22Rv1 (cell line): ENCODE measurements at regions not wholly inside any gene's neighbourhood (a gene's known extent, or its start where the extent isn't known, plus 50 kb on each side); places are given as distances from the start of the nearest gene placed in this dataset.

ENCODE experiments used
- H3K27ac ChIP-seq: fragments of 450-650 bp; 2 replicates; pipeline ENCODE4 v1.5.1; 2017
- CTCF ChIP-seq: fragments of 450-650 bp; IDR thresholded peaks from 2 replicates; pipeline ENCODE4 v1.5.1; 2017; ENCODE audit warnings: mild to moderate bottlenecking
- ZFX ChIP-seq: fragments of 450-650 bp; IDR thresholded peaks from 2 replicates; pipeline ENCODE4 v1.6.1; 2017; ENCODE audit warnings: antibody characterized with exemption, borderline replicate concordance

GRCh38 chr6:169972736-169973135 is 221.3 kb downstream of the ERMARD start:
- H3K27ac ChIP-seq = no peak overlapping the region
- no peak for TF ChIP-seq CTCF
- TF ChIP-seq ZFX = no peak

GRCh38 chr6:169972101-169972651 is 220.8 kb downstream of the ERMARD start:
- no peak overlapping the region for H3K27ac ChIP-seq
- TF ChIP-seq ZFX = no peak
- no peak for TF ChIP-seq CTCF

DNA sequence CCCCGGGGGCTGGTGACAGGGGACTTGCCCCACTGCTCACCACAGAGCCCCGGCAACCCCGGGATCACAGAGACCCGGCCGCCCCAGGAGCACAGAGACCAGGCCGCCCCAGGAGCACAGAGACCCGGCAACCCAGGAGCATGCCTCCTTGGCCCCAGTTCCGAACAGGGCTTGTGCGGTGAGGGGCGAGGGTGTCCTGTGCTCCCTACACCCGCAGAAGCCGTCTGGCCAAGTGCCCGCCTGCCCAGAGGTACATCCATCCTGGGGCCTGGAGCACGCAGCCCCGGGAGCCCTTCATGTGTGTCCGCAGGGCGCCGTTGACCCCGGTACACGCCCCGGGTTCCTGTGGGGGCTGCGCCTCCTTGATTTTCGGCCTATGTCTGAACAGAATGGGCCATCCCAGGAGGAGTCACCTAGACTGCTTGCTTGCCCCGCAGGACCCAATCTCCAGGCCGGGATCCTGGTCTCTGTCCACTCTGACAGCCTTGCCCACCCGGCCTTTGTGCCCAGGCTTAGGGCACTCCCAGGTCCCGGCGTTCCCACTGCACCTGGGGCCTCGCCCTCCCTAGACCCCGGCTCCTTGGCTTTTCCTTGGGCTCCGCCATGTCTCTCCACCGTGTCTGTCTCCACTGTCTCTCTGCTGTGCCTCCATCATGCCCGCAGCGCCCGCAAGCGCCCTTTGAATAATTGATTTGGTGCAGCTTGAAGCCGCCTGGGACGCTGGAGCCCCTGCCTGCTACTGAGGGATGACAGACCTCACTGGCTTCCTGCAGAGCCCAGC is 219.8 kb downstream of the ERMARD start:
- no peak for TF ChIP-seq ZFX
- TF ChIP-seq CTCF = no peak
- H3K27ac ChIP-seq = no peak overlapping the region

- H3K27ac ChIP-seq = no peak overlapping the region
- TF ChIP-seq ZFX (no peak), CTCF (no peak)
Measured at GRCh38 chr6:169970306-169970988, 219.0 kb downstream of the ERMARD start.

DNA sequence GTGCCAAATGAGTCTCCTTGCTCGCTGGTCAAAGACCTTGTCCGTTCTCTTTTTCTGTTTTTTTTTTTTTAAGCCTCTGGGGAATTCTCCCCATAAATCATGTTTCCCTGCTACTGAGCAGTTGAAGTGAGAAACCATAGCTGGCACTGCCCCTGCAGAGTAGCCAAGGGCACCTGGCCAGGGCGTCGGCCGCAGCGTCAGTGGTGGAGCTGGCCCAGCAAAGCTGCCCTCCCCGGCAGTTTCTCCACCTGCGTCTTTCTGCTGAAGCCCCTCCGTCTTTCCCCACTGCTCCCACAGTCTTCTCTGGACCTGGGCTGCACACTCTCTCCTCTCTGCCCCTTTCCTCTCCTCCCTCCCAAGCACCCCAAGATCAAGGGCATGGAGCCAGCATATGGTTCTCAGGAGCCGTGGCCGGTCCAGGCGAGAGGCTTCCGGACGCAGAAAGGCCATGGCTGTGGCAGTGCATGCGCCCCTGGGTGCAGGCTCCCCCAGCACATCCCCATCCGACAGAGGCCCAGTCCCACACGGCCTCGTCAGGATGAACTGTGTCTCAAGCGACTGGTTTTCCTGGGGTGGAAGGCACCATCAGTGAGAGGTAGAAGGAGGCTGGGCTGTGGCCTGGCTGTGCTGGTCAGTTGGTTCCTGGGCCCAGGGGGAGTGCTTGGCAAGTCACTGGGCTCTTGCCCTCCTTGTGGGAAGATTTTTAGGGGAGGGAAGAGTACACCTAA is 218.1 kb downstream of the ERMARD start:
- no peak for TF ChIP-seq ZFX
- TF ChIP-seq CTCF = no peak
- no peak overlapping the region for H3K27ac ChIP-seq

GRCh38 chr6:169968541-169969270 is 217.3 kb downstream of the ERMARD start:
- no peak overlapping the region for H3K27ac ChIP-seq
- TF ChIP-seq ZFX (no peak), CTCF (no peak)
